Epithelial cell of esophagus (primary cell): ENCODE measurements at regions not wholly inside any gene's neighbourhood (a gene's known extent, or its start where the extent isn't known, plus 50 kb on each side); places are given as distances from the start of the nearest gene placed in this dataset.
A peak's percentile ranks its signal among the peaks of the same experiment; 100 is the strongest.

ENCODE experiments used
- DNase-seq: peaks from one replicate; pipeline ENCODE4 v3.0.0; 2010; ENCODE audit warnings: low read depth
- H3K4me3 ChIP-seq: 2 replicates; pipeline ENCODE4 v1.5.1; 2011; ENCODE audit warnings: mild to moderate bottlenecking, low read length, control low read depth
- CTCF ChIP-seq: IDR thresholded peaks from 2 replicates; pipeline ENCODE4 v1.5.1; 2011; ENCODE audit warnings: low read depth, mild to moderate bottlenecking, low read length, control low read depth, inconsistent platforms; ENCODE audit not compliant: insufficient read depth; ENCODE audit errors: missing control alignments

- TF ChIP-seq CTCF: no peak
- no peak overlapping the region for H3K4me3 ChIP-seq
- no peak for DNase-seq
Measured at GRCh38 chr4:71268166-71268565, 70.7 kb upstream of the SLC4A4 start.

GRCh38 chr4:71269233-71269632 lies 69.6 kb upstream of the SLC4A4 start:
- DNase-seq: no peak
- H3K4me3 ChIP-seq: no peak overlapping the region
- TF ChIP-seq CTCF: no peak

- DNase-seq: peak; percentile 40
- TF ChIP-seq CTCF: no peak
- H3K4me3 ChIP-seq: no peak overlapping the region
Measured at GRCh38 chr4:71270901-71271300, 67.9 kb upstream of the SLC4A4 start.

GRCh38 chr4:71272976-71273375 lies 65.8 kb upstream of the SLC4A4 start:
- no peak for DNase-seq
- no peak overlapping the region for H3K4me3 ChIP-seq
- no peak for TF ChIP-seq CTCF

GRCh38 chr4:71275004-71275403 lies 63.8 kb upstream of the SLC4A4 start:
- no peak for TF ChIP-seq CTCF
- no peak for DNase-seq
- no peak overlapping the region for H3K4me3 ChIP-seq

- TF ChIP-seq CTCF: no peak
- no peak overlapping the region for H3K4me3 ChIP-seq
- no peak for DNase-seq
Measured at GRCh38 chr4:71275570-71275969, 63.2 kb upstream of the SLC4A4 start.

- TF ChIP-seq CTCF: no peak
- H3K4me3 ChIP-seq: no peak overlapping the region
- DNase-seq: no peak
Measured at GRCh38 chr4:71277353-71277752, 61.5 kb upstream of the SLC4A4 start.
